Type B pancreatic cell (in vitro differentiated cells): ENCODE measurements at regions not wholly inside any gene's neighbourhood (a gene's known extent, or its start where the extent isn't known, plus 50 kb on each side); places are given as distances from the start of the nearest gene placed in this dataset.

Experiments
- DNase-seq: peaks from one replicate; pipeline ENCODE4 v3.0.0; 2021; ENCODE audit warnings: mixed read lengths; ENCODE audit not compliant: unreplicated experiment; ENCODE audit errors: extremely low spot score
- H3K27ac Mint-ChIP-seq: 2 replicates; pipeline ENCODE4 v1.8.0; 2021; ENCODE audit warnings: mild to moderate bottlenecking, mixed read lengths
- H3K27me3 Mint-ChIP-seq: 2 replicates; pipeline ENCODE4 v1.8.0; 2021; ENCODE audit warnings: mixed read lengths
- H3K36me3 Mint-ChIP-seq: 2 replicates; pipeline ENCODE4 v1.8.0; 2021; ENCODE audit warnings: mixed read lengths
- H3K4me1 Mint-ChIP-seq: one replicate; pipeline ENCODE4 v1.8.0; 2021; ENCODE audit warnings: mixed read lengths; ENCODE audit not compliant: unreplicated experiment
- H3K4me3 Mint-ChIP-seq: 2 replicates; pipeline ENCODE4 v1.8.0; 2021; ENCODE audit warnings: mild to moderate bottlenecking, mixed read lengths
- H3K9me3 Mint-ChIP-seq: 2 replicates; pipeline ENCODE4 v1.8.0; 2021; ENCODE audit warnings: mixed read lengths
- TF ChIP-seq, protein P1 (sequence below): fragments of 200-600 bp; sonication (generic); conservative IDR thresholded peaks from 2 replicates; pipeline ENCODE4 v1.5.0; 2021; ENCODE audit warnings: antibody characterized with exemption, mild to moderate bottlenecking

DNA sequence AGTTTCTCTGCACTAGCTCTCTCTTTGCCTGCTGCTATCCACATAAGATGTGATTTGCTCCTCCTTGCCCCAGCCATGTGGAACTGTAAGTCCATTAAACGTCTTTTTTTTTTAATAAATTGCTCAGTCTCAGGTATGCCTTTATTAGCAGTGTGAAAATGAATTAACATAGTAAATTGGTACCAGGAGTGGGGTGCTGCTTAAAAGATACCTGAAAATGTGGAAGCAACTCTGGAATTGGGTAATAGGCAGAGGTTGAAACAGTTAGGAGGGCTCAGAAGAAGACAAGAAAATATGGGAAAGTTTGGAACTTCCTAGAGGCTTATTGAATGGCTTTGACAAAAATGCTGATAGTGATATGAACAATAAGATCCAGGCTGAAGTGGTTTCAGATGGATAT lies 159.8 kb downstream of the FSCB start:
- TF ChIP-seq, protein P1, sequence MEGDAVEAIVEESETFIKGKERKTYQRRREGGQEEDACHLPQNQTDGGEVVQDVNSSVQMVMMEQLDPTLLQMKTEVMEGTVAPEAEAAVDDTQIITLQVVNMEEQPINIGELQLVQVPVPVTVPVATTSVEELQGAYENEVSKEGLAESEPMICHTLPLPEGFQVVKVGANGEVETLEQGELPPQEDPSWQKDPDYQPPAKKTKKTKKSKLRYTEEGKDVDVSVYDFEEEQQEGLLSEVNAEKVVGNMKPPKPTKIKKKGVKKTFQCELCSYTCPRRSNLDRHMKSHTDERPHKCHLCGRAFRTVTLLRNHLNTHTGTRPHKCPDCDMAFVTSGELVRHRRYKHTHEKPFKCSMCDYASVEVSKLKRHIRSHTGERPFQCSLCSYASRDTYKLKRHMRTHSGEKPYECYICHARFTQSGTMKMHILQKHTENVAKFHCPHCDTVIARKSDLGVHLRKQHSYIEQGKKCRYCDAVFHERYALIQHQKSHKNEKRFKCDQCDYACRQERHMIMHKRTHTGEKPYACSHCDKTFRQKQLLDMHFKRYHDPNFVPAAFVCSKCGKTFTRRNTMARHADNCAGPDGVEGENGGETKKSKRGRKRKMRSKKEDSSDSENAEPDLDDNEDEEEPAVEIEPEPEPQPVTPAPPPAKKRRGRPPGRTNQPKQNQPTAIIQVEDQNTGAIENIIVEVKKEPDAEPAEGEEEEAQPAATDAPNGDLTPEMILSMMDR: no peak
- Mint-ChIP-seq H3K27ac (no peak overlapping the region), H3K4me1 (no peaks in the 10 kb centered on the region), H3K36me3 (peaks cover 4% of the 10 kb centered on the region), H3K9me3 (no peaks in the 10 kb centered on the region), H3K4me3 (no peak overlapping the region), H3K27me3 (no peaks in the 10 kb centered on the region)
- no peak for DNase-seq

DNA sequence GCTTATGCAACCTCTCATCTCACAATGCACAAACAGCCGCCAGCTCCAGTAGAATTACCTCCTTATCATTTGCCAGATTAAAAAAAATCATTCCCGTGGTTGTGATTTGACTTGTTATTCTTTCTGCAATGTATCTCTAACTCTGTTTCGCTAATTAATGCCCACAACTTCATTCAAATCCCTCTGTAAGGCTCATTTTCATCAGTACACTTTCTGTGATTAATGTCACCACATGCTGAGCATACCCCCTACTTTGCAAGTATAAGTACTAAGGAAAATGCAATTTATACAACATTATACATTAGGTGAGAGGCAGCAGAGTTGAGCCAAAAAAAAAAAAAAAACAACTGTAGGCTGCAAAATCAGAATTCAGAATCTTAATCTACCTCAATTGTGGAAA lies 166.0 kb downstream of the FSCB start:
- DNase-seq: no peak
- H3K9me3 Mint-ChIP-seq: no peaks in the 10 kb centered on the region
- TF ChIP-seq, protein P1: no peak
- H3K27ac Mint-ChIP-seq: no peak overlapping the region
- H3K36me3 Mint-ChIP-seq: no peaks in the 10 kb centered on the region
- H3K4me3 Mint-ChIP-seq: no peak overlapping the region
- no peaks in the 10 kb centered on the region for H3K27me3 Mint-ChIP-seq
- H3K4me1 Mint-ChIP-seq: no peaks in the 10 kb centered on the region

DNA sequence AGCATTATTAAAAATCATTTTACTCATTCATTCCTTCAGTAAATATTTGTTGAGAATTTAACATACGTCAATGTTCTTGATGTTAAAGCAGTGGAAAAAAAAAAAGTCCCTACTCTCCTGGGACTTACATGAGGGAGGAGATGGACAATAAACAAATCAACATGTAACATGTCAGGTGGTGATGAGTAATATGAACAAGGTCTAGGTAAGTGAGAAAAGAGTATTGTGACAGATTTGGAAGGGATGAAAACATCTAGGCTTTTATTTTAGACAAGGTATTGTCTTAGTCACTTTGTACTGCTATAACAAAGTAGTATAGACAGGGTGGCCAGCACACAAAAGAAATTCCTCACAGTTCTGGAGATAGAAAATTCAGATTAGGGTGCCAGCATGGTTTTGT lies 167.2 kb downstream of the FSCB start:
- no peak for DNase-seq
- Mint-ChIP-seq H3K9me3 (no peaks in the 10 kb centered on the region), H3K27me3 (no peaks in the 10 kb centered on the region), H3K4me3 (no peak overlapping the region), H3K27ac (no peak overlapping the region), H3K36me3 (no peaks in the 10 kb centered on the region), H3K4me1 (no peaks in the 10 kb centered on the region)
- TF ChIP-seq, protein P1: no peak

DNA sequence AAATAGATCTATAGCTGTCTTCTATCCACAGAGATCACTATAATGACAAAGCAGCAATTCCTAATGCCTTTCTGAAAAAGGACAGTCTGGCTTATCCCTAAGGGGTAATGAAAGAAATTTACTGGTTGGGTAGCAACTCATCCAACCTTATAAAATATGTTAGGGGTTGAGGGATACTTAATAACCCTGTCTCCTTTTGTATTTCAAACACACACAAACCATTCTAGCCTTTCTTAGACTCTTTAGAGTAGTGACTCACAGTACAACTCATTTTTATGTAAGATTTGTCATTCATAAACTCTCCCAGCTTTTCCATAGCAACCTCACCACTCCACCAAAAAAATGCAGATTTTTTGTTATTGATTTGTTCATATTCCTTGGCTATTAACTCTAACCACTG lies 167.9 kb downstream of the FSCB start:
- no peak for DNase-seq
- Mint-ChIP-seq H3K4me3 (no peak overlapping the region), H3K27me3 (no peaks in the 10 kb centered on the region), H3K27ac (no peak overlapping the region), H3K9me3 (no peaks in the 10 kb centered on the region), H3K4me1 (no peaks in the 10 kb centered on the region), H3K36me3 (no peaks in the 10 kb centered on the region)
- TF ChIP-seq, protein P1: no peak

DNA sequence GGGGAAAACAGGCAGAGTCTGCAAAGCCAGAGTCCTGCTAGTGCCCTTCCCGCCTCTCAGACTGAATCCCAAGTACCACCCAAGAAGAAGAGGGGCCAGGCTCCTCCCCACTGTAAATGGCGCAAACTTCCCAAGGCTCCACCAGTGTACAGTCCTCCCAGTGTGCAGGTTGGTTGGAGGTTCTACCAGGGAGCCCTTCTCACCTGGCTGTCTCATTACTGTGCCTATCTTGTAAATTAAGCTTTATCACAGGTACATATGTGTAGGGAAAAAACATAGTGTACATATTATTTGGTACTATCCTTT lies 189.7 kb downstream of the FSCB start:
- H3K9me3 Mint-ChIP-seq: no peaks in the 10 kb centered on the region
- H3K27ac Mint-ChIP-seq: no peak overlapping the region
- no peak for DNase-seq
- no peak overlapping the region for H3K4me3 Mint-ChIP-seq
- no peaks in the 10 kb centered on the region for H3K27me3 Mint-ChIP-seq
- TF ChIP-seq, protein P1: no peak
- H3K4me1 Mint-ChIP-seq: no peaks in the 10 kb centered on the region
- no peaks in the 10 kb centered on the region for H3K36me3 Mint-ChIP-seq
